ENCODE measurements at regions not wholly inside any gene's neighbourhood (a gene's known extent, or its start where the extent isn't known, plus 50 kb on each side); places are given as distances from the start of the nearest gene placed in this dataset.

DNA sequence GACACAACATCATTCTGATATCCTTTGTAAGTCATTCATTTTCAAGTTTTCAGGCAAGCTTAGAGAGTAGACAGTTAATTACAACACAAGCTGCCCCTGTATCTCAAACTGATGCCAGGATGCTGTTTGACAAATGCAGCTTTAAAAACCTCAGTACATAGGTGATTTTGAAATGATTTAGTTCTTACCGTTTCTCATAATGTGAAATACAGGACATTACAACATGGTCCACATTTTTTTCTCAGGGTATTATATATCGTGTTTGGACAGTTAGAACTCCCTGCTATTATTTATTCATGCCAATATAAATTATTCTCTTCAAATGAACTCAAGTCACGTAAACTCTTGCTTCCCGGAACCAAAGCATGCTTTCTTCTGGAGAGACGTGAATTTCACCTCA is 1013.9 kb downstream of the EPHA3 start (continued):
- TF ChIP-seq, protein P1, sequence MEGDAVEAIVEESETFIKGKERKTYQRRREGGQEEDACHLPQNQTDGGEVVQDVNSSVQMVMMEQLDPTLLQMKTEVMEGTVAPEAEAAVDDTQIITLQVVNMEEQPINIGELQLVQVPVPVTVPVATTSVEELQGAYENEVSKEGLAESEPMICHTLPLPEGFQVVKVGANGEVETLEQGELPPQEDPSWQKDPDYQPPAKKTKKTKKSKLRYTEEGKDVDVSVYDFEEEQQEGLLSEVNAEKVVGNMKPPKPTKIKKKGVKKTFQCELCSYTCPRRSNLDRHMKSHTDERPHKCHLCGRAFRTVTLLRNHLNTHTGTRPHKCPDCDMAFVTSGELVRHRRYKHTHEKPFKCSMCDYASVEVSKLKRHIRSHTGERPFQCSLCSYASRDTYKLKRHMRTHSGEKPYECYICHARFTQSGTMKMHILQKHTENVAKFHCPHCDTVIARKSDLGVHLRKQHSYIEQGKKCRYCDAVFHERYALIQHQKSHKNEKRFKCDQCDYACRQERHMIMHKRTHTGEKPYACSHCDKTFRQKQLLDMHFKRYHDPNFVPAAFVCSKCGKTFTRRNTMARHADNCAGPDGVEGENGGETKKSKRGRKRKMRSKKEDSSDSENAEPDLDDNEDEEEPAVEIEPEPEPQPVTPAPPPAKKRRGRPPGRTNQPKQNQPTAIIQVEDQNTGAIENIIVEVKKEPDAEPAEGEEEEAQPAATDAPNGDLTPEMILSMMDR (IDR thresholded peaks at IDR 0.05; ENCODE audit: control extremely low read depth in 1 of 3, insufficient read depth in 1 of 3, low read depth in 1 of 3, low read length in 3 of 3) = no peak
- TF ChIP-seq EGR1 (IDR thresholded peaks at IDR 0.05; ENCODE audit: borderline replicate concordance, low read depth, low read length) = no peak
- no peak for TF ChIP-seq YY1 (IDR thresholded peaks at IDR 0.05; ENCODE audit: low read depth, low read length)
- TF ChIP-seq EP300 (IDR thresholded peaks at IDR 0.05; ENCODE audit: borderline replicate concordance in 1 of 2, low read depth in 2 of 2, low read length in 2 of 2) = no peak

Data from H1 (cell line).